ENCODE measurements at regions not wholly inside any gene's neighbourhood (a gene's known extent, or its start where the extent isn't known, plus 50 kb on each side); places are given as distances from the start of the nearest gene placed in this dataset.

GRCh38 chrX:145949056-145949455 is 131.4 kb downstream of the SLITRK2 start:
- Histone ChIP-seq H3K23me2 (ENCODE audit: low read depth, low read length) (no peaks in the 10 kb centered on the region), H2AK5ac (ENCODE audit: low read depth, low read length) (no peak overlapping the region), H3K56ac (replicated peaks; ENCODE audit: insufficient read length, low read depth, low read length) (no peak overlapping the region), H3K79me2 (ENCODE audit: control insufficient read depth in 1 of 2, insufficient read depth in 2 of 2, low read length in 2 of 2) (no peaks in the 10 kb centered on the region), H3K4ac (replicated peaks; ENCODE audit: insufficient read length, low read depth, low read length) (no peak overlapping the region), H2BK15ac (ENCODE audit: low read length) (no peak overlapping the region), H3K4me1 (replicated peaks in 1 of 4; ENCODE audit: control insufficient read depth in 3 of 4, insufficient read depth in 4 of 4, low read length in 3 of 4) (no peaks in the 10 kb centered on the region), H3K9me3 (ENCODE audit: insufficient read depth in 2 of 2, low read depth in 1 of 2, low read length in 1 of 2) (no peaks in the 10 kb centered on the region), H2BK120ac (replicated peaks; ENCODE audit: low read depth, low read length) (no peak overlapping the region), H2AFZ (ENCODE audit: low read length) (no peak overlapping the region), H3K18ac (ENCODE audit: extremely low read depth, low read length) (no peak overlapping the region), H3K4me2 (ENCODE audit: insufficient read depth in 1 of 2, low read depth in 2 of 2, low read length in 2 of 2) (no peak overlapping the region), H2BK5ac (ENCODE audit: low read depth, low read length) (no peak overlapping the region), H4K91ac (replicated peaks; ENCODE audit: insufficient read length, low read length) (no peak overlapping the region), H3K36me3 (ENCODE audit: control insufficient read depth in 2 of 4, insufficient read depth in 4 of 4, low read length in 3 of 4) (no peaks in the 10 kb centered on the region), H2BK12ac (ENCODE audit: low read depth, low read length) (no peak overlapping the region), H2BK20ac (ENCODE audit: low read length) (no peak overlapping the region), H4K8ac (ENCODE audit: extremely low read depth, insufficient read depth, low read length) (no peak overlapping the region), H3K27me3 (replicated peaks in 1 of 4; ENCODE audit: control insufficient read depth in 3 of 4, extremely low read depth in 1 of 4, insufficient read depth in 3 of 4, low read length in 3 of 4) (no peaks in the 10 kb centered on the region), H3K4me3 (ENCODE audit: extremely low read depth in 1 of 4, insufficient read depth in 2 of 4, low read depth in 3 of 4, low read length in 4 of 4) (no peak overlapping the region), H3K9ac (replicated peaks in 1 of 4; ENCODE audit: extremely low read depth in 1 of 4, low read depth in 3 of 4, low read length in 3 of 4) (no peak overlapping the region), H3K27ac (ENCODE audit: low read depth, low read length) (no peak overlapping the region), H4K5ac (ENCODE audit: insufficient read length, low read depth, low read length) (no peak overlapping the region), H3K79me1 (ENCODE audit: low read depth, low read length) (no peaks in the 10 kb centered on the region), H3K14ac (ENCODE audit: insufficient read length) (no peak overlapping the region), H4K20me1 (replicated peaks in 1 of 2; ENCODE audit: control insufficient read depth in 1 of 2, insufficient read depth in 2 of 2, low read length in 2 of 2) (no peaks in the 10 kb centered on the region), H3K23ac (ENCODE audit: insufficient read length) (no peak overlapping the region)
- WGBS, 2 experiments (ENCODE audit: extremely low coverage in 1 of 2, insufficient coverage in 1 of 2, insufficient read length in 1 of 2, insufficient replicate concordance in 2 of 2, low coverage in 1 of 2, low lambda C conversion rate in 2 of 2, missing lambda C conversion rate in 1 of 2) = 33% methylated on average over 2 of the region's 3 CpGs; no CpG with 5 or more reads in 1 of the 2 experiments
- POLR2A ChIA-PET (ENCODE audit: partially characterized antibody) = no interaction called here
- CTCF ChIA-PET (ENCODE audit: partially characterized antibody) = no interaction called here
- FAIRE-seq = no peak
- DNase-seq (ENCODE audit: low read depth in 1 of 2, low spot score in 2 of 2) = no peak
- TF ChIP-seq SIRT6 (IDR thresholded peaks at IDR 0.05; ENCODE audit: low read length) = no peak
- no peak for TF ChIP-seq RFX5 (IDR thresholded peaks at IDR 0.05; ENCODE audit: borderline replicate concordance, low read depth, low read length)
- no peak for TF ChIP-seq CEBPB (IDR thresholded peaks at IDR 0.05; ENCODE audit: low read depth, low read length)
- TF ChIP-seq POLR2AphosphoS5 (IDR thresholded peaks at IDR 0.05; ENCODE audit: low read depth, low read length) = no peak
- TF ChIP-seq TBP (IDR thresholded peaks at IDR 0.05; ENCODE audit: low read depth, low read length) = no peak
- TF ChIP-seq JUND (IDR thresholded peaks at IDR 0.05; ENCODE audit: low read length) = no peak
- no peak for TF ChIP-seq JUN (IDR thresholded peaks at IDR 0.05; ENCODE audit: low read depth, low read length)
- no peak for TF ChIP-seq SIN3A (conservative IDR thresholded peaks at IDR 0.05 in 1 of 2, IDR thresholded peaks at IDR 0.05 in 1 of 2; ENCODE audit: low read depth in 1 of 2, low read length in 2 of 2)
- no peak for TF ChIP-seq ZNF274 (IDR thresholded peaks at IDR 0.05; ENCODE audit: borderline replicate concordance, extremely low read depth, low read length)
- no peak for TF ChIP-seq CHD1 (IDR thresholded peaks at IDR 0.05; ENCODE audit: low read depth, low read length)
- TF ChIP-seq GTF2F1 (IDR thresholded peaks at IDR 0.05; ENCODE audit: borderline replicate concordance, low read depth, low read length) = no peak
- TF ChIP-seq MAFK (IDR thresholded peaks at IDR 0.05; ENCODE audit: low read depth, low read length) = no peak
- TF ChIP-seq SRF (IDR thresholded peaks at IDR 0.05; ENCODE audit: low read depth, low read length) = no peak
